SH-SY5Y (cell line): ENCODE measurements at regions not wholly inside any gene's neighbourhood (a gene's known extent, or its start where the extent isn't known, plus 50 kb on each side); places are given as distances from the start of the nearest gene placed in this dataset.

Experiments used
- GATA2 ChIP-seq: IDR thresholded peaks from 2 replicates; pipeline ENCODE4 v1.6.1; 2011; ENCODE audit warnings: mild to moderate bottlenecking, low read depth, low read length
- GATA3 ChIP-seq: IDR thresholded peaks from 2 replicates; pipeline ENCODE4 v1.6.1; 2011; ENCODE audit warnings: low read depth, mild to moderate bottlenecking, low read length, moderate library complexity

DNA sequence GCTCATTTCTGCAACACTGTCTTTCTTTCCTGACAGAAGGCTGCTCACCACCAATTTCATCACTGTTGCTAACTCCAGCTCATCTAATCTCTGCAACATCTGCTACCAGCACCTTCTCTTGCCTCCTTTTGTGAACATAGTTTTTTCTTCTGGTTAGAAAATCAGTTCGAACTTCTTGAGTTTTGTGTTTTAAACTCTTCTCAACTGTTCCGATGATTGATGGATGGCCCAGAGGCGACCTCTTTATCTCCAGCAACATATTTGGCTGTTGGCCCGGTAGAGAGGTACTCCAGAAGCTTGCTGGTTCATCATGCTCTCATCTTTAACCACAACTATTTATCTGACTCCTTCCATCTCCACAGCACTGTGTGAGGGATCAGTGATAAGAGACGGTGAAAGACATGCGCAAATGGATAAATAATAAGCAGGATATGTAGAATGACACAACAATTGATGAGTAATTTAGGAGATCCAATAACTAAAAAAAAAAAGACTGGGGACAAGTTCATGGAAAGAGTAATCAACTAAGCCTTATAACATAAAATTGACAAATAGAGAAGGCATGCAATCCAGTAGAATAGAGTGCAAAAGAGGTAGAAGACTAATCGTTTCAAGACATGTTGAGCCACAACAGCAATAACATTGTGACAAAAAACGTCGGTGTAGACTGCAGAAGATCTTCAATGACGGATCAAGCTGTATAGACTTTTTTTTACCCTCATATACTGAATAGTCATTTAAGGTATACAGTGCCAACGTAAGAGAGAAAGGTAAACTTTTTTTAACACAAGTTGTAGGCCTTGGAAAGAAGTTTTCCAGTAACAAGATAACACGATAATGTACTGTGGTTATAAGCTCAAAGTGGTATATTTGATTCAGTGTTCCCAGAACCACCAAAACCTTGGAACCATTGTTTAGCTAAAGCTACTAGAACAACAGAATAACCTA lies 152.2 kb downstream of the CRPPA start:
- TF ChIP-seq GATA3 (no peak), GATA2 (peak; percentile 18; the same call in 1 of the 2 replicates)
